Uterus (tissue), 2 donors: ENCODE measurements at regions not wholly inside any gene's neighbourhood (a gene's known extent, or its start where the extent isn't known, plus 50 kb on each side); places are given as distances from the start of the nearest gene placed in this dataset.

Experiments
- POLR2A ChIP-seq, 2 donors: fragments of 450-650 bp; IDR thresholded peaks; one replicate each; pipeline ENCODE4 v1.6.1; 2016; ENCODE audit warnings: antibody characterized with exemption in 2 of 2, mild to moderate bottlenecking in 1 of 2, moderate library complexity in 1 of 2
- TF ChIP-seq, protein P1 (sequence below), 4 experiments: fragments of 200-600 bp in 2 of 4; fragments of 450-650 bp in 2 of 4; sonication (generic) in 2 of 4; IDR thresholded peaks; one replicate each; pipeline ENCODE4 v1.5.1; 2016 to 2019; ENCODE audit warnings: antibody characterized with exemption in 4 of 4, mild to moderate bottlenecking in 2 of 4, moderate library complexity in 1 of 4

DNA sequence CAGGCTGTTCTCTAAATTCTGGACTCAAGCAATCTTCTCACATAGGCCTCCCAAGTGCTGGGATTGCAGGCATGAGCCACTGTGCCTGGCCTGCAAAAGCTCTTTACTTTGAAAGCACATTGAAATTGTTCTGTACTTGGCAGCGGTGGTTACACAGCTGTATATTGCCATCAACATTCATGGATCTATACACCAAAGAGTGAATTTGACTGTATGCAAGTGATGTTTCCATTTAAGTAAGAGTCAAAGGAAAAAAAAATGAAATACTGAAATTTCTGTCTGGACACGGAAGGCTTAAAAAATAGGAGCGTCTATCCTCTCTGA, 450.6 kb upstream of the PSMD7 start:
- TF ChIP-seq, protein P1, sequence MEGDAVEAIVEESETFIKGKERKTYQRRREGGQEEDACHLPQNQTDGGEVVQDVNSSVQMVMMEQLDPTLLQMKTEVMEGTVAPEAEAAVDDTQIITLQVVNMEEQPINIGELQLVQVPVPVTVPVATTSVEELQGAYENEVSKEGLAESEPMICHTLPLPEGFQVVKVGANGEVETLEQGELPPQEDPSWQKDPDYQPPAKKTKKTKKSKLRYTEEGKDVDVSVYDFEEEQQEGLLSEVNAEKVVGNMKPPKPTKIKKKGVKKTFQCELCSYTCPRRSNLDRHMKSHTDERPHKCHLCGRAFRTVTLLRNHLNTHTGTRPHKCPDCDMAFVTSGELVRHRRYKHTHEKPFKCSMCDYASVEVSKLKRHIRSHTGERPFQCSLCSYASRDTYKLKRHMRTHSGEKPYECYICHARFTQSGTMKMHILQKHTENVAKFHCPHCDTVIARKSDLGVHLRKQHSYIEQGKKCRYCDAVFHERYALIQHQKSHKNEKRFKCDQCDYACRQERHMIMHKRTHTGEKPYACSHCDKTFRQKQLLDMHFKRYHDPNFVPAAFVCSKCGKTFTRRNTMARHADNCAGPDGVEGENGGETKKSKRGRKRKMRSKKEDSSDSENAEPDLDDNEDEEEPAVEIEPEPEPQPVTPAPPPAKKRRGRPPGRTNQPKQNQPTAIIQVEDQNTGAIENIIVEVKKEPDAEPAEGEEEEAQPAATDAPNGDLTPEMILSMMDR (IDR thresholded peaks at IDR 0.05), result no peak
- TF ChIP-seq POLR2A (IDR thresholded peaks at IDR 0.05), result no peak
